ENCODE measurements at regions not wholly inside any gene's neighbourhood (a gene's known extent, or its start where the extent isn't known, plus 50 kb on each side); places are given as distances from the start of the nearest gene placed in this dataset.
"Not testable (repeated sequence)": the region's sequence is repeated elsewhere in the genome, so short reads cannot be mapped to it uniquely, and the experiment has no call there.

DNA sequence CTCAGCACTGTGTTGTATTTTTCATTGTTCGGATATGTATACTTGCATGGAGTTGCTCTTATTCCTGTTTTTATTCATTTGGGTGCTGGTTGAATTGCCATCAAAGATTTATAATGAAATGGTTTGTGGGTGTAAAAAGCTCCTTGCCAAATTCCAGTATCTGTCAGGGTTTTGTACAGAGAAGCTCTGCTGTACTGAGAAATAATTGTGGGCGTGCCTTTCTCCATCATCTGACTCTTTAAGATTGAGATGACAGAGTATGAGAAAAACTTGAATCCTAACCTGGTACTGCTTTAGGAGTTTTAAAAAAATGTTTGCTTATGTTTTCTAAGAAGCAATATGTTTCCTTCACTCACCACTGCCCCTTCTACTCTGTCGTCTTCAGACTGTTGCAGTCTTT lies 58.7 kb upstream of the GARIN1A start:
- DNase-seq (ENCODE audit: low read depth, low spot score); in situ Hi-C loops (cut with HindIII; ENCODE audit: low pct_unique_long_range_greater_than_20kb, low sequenced_read_pairs): not testable (repeated sequence)

DNA sequence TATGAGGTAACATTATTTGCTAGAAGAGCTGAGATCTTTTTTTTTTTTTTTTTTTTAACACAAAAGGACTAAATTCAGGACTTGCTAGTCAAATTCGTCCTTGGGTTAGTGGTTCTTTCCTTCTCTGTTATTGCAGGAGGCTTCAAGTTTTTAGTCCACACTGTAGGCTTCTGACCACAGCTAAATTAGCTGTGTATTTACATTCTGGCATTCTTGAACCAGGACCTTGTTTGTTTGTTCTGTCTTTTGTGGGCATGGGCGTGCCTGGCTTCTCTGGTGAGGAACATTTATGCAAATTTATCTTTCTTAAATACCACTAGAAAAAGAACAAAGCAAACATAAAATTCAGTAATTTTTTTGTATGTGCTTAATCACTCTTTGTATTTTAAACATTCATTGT lies 57.3 kb upstream of the GARIN1A start:
- in situ Hi-C loops (cut with HindIII; ENCODE audit: low pct_unique_long_range_greater_than_20kb, low sequenced_read_pairs); DNase-seq (ENCODE audit: low read depth, low spot score): not testable (repeated sequence)

DNA sequence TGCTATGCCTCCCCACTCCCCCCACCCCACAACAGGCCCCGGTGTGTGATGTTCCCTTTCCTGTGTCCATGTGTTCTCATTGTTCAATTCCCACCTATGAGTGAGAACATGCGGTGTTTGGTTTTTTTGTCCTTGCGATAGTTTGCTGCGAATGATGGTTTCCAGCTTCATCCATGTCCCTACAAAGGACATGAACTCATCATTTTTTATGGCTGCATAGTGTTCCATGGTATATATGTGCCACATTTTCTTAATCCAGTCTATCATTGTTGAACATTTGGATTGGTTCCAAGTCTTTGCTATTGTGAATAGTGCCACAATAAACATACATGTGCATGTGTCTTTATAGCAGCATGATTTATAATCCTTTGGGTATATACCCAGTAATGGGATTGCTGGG lies 55.3 kb upstream of the GARIN1A start:
- DNase-seq (ENCODE audit: low read depth, low spot score); in situ Hi-C loops (cut with HindIII; ENCODE audit: low pct_unique_long_range_greater_than_20kb, low sequenced_read_pairs): not testable (repeated sequence)

All from SK-MEL-5 (cell line).